Breast epithelium (tissue), 3 donors: ENCODE measurements at regions not wholly inside any gene's neighbourhood (a gene's known extent, or its start where the extent isn't known, plus 50 kb on each side); places are given as distances from the start of the nearest gene placed in this dataset.

Experiments
- POLR2A ChIP-seq: fragments of 450-650 bp; IDR thresholded peaks from one replicate; pipeline ENCODE4 v1.6.1; 2016; ENCODE audit warnings: antibody characterized with exemption, mild to moderate bottlenecking, moderate library complexity
- POLR2AphosphoS5 ChIP-seq, 3 donors: sonication (generic); formaldehyde crosslinking; IDR thresholded peaks; one replicate each; pipeline ENCODE4 v1.6.1; 2017; ENCODE audit warnings: antibody characterized with exemption in 3 of 3

- TF ChIP-seq POLR2A (no peak), POLR2AphosphoS5 (IDR thresholded peaks at IDR 0.05) (no peak)
Measured at GRCh38 chr9:86724529-86724928, 222.8 kb downstream of the GAS1 start.
